Hepatocyte (in vitro differentiated cells): ENCODE measurements at regions not wholly inside any gene's neighbourhood (a gene's known extent, or its start where the extent isn't known, plus 50 kb on each side); places are given as distances from the start of the nearest gene placed in this dataset.

Experiments
- DNase-seq: peaks from one replicate; pipeline ENCODE4 v3.0.0-alpha.2; 2016; ENCODE audit warnings: low spot score
- H2AFZ ChIP-seq: fragments of 200-600 bp; sonication (generic); 2 replicates; pipeline ENCODE4 v1.6.0; 2016; ENCODE audit warnings: antibody characterized with exemption, mild to moderate bottlenecking
- H3K27ac ChIP-seq: fragments of 200-600 bp; sonication (generic); 2 replicates; pipeline ENCODE4 v1.5.1; 2016; ENCODE audit warnings: mild to moderate bottlenecking
- H3K27me3 ChIP-seq: fragments of 200-600 bp; sonication (generic); 2 replicates; pipeline ENCODE4 v1.6.1; 2016
- H3K36me3 ChIP-seq: fragments of 200-600 bp; sonication (generic); replicated peaks from 2 replicates; pipeline ENCODE4 v1.5.1; 2016; ENCODE audit warnings: low read depth; ENCODE audit not compliant: insufficient read depth
- H3K4me1 ChIP-seq: fragments of 200-600 bp; sonication (generic); 2 replicates; pipeline ENCODE4 v1.5.1; 2016; ENCODE audit warnings: mild to moderate bottlenecking, moderate library complexity; ENCODE audit not compliant: insufficient read depth
- H3K4me2 ChIP-seq: fragments of 200-600 bp; sonication (generic); 2 replicates; pipeline ENCODE4 v1.6.0; 2016
- H3K4me3 ChIP-seq: fragments of 200-600 bp; sonication (generic); 2 replicates; pipeline ENCODE4 v1.5.1; 2016; ENCODE audit warnings: mild to moderate bottlenecking
- H3K79me2 ChIP-seq: fragments of 200-600 bp; sonication (generic); 2 replicates; pipeline ENCODE4 v1.6.0; 2017; ENCODE audit warnings: mild to moderate bottlenecking
- H3K9me2 ChIP-seq: fragments of 200-600 bp; sonication (generic); replicated peaks from 2 replicates; pipeline ENCODE4 v1.6.0; 2017; ENCODE audit warnings: mild to moderate bottlenecking; ENCODE audit not compliant: insufficient read depth
- H3K9me3 ChIP-seq: fragments of 200-600 bp; sonication (generic); 2 replicates; pipeline ENCODE4 v1.5.1; 2016; ENCODE audit warnings: low read depth, mild to moderate bottlenecking
- H4K20me1 ChIP-seq: fragments of 200-600 bp; sonication (generic); 2 replicates; pipeline ENCODE4 v1.6.0; 2016; ENCODE audit warnings: mild to moderate bottlenecking; ENCODE audit not compliant: insufficient read depth, poor library complexity, severe bottlenecking
- EZH2 ChIP-seq: fragments of 200-600 bp; sonication (generic); IDR thresholded peaks from 2 replicates; pipeline ENCODE4 v1.6.1; 2016; ENCODE audit warnings: antibody characterized with exemption, mild to moderate bottlenecking, borderline replicate concordance
- EZH2phosphoT487 ChIP-seq: fragments of 200-600 bp; sonication (generic); IDR thresholded peaks from one replicate; pipeline ENCODE4 v1.6.1; 2018; ENCODE audit warnings: antibody characterized with exemption, mild to moderate bottlenecking, low read depth, moderate library complexity; ENCODE audit not compliant: unreplicated experiment, severe bottlenecking
- WGBS: methylation state at CpG from one replicate; pipeline ENCODE4 v1.1.6; 2016; ENCODE audit warnings: low lambda C conversion rate; ENCODE audit errors: missing lambda C conversion rate; 5-methylcytosine and 5-hydroxymethylcytosine counted together
- TF ChIP-seq, protein P1 (sequence below): fragments of 200-600 bp; sonication (generic); IDR thresholded peaks from 2 replicates; pipeline ENCODE4 v1.5.1; 2016; ENCODE audit warnings: antibody characterized with exemption, mild to moderate bottlenecking; ENCODE audit not compliant: poor library complexity

- no peaks in the 10 kb centered on the region for H3K36me3 ChIP-seq
- no peaks in the 10 kb centered on the region for H3K27me3 ChIP-seq
- H3K4me2 ChIP-seq, result no peak overlapping the region
- TF ChIP-seq EZH2phosphoT487 (no peak), EZH2 (no peak)
- TF ChIP-seq, protein P1, sequence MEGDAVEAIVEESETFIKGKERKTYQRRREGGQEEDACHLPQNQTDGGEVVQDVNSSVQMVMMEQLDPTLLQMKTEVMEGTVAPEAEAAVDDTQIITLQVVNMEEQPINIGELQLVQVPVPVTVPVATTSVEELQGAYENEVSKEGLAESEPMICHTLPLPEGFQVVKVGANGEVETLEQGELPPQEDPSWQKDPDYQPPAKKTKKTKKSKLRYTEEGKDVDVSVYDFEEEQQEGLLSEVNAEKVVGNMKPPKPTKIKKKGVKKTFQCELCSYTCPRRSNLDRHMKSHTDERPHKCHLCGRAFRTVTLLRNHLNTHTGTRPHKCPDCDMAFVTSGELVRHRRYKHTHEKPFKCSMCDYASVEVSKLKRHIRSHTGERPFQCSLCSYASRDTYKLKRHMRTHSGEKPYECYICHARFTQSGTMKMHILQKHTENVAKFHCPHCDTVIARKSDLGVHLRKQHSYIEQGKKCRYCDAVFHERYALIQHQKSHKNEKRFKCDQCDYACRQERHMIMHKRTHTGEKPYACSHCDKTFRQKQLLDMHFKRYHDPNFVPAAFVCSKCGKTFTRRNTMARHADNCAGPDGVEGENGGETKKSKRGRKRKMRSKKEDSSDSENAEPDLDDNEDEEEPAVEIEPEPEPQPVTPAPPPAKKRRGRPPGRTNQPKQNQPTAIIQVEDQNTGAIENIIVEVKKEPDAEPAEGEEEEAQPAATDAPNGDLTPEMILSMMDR, result no peak
- no peaks in the 10 kb centered on the region for H3K79me2 ChIP-seq
- no peaks in the 10 kb centered on the region for H3K9me2 ChIP-seq
- H2AFZ ChIP-seq, result no peak overlapping the region
- H3K4me1 ChIP-seq, result peaks cover 10% of the 10 kb centered on the region
- no peak overlapping the region for H3K4me3 ChIP-seq
- H4K20me1 ChIP-seq, result no peaks in the 10 kb centered on the region
- H3K9me3 ChIP-seq, result no peaks in the 10 kb centered on the region
- H3K27ac ChIP-seq, result no peak overlapping the region
- WGBS, result 54% methylated on average over 2 of the region's 2 CpGs
- no peak for DNase-seq
These were observed 423.4 kb downstream of the ZEB2 start for GRCh38 chr2:144096531-144096930.

- Histone ChIP-seq H3K4me2 (no peak overlapping the region), H2AFZ (no peak overlapping the region), H3K4me1 (peaks cover 10% of the 10 kb centered on the region), H3K9me3 (no peaks in the 10 kb centered on the region), H3K27me3 (no peaks in the 10 kb centered on the region), H3K9me2 (no peaks in the 10 kb centered on the region), H3K79me2 (no peaks in the 10 kb centered on the region), H4K20me1 (no peaks in the 10 kb centered on the region), H3K36me3 (no peaks in the 10 kb centered on the region), H3K4me3 (no peak overlapping the region), H3K27ac (no peak overlapping the region)
- DNase-seq, result no peak
- 93% methylated on average over 5 of the region's 5 CpGs for WGBS
- TF ChIP-seq EZH2phosphoT487 (no peak), EZH2 (no peak)
- TF ChIP-seq, protein P1, result no peak
These were observed 425.3 kb downstream of the ZEB2 start for GRCh38 chr2:144094408-144095151.

- 94% methylated on average over 3 of the region's 3 CpGs for WGBS
- no peaks in the 10 kb centered on the region for H3K79me2 ChIP-seq
- no peaks in the 10 kb centered on the region for H4K20me1 ChIP-seq
- no peaks in the 10 kb centered on the region for H3K9me3 ChIP-seq
- H3K4me3 ChIP-seq, result no peak overlapping the region
- DNase-seq, result no peak
- no peaks in the 10 kb centered on the region for H3K36me3 ChIP-seq
- no peak overlapping the region for H2AFZ ChIP-seq
- H3K27ac ChIP-seq, result no peak overlapping the region
- H3K9me2 ChIP-seq, result no peaks in the 10 kb centered on the region
- peaks cover 2% of the 10 kb centered on the region for H3K4me1 ChIP-seq
- H3K4me2 ChIP-seq, result no peak overlapping the region
- TF ChIP-seq, protein P1, result no peak
- no peak for TF ChIP-seq EZH2phosphoT487
- TF ChIP-seq EZH2, result no peak
- H3K27me3 ChIP-seq, result no peaks in the 10 kb centered on the region
These were observed 428.3 kb downstream of the ZEB2 start for GRCh38 chr2:144091622-144092021.
